Hematopoietic multipotent progenitor cell treated with erythropoietin and hydrocortisone succinate and interleukin-3 and kit ligand, for 17 days (in vitro differentiated cells): ENCODE measurements at regions not wholly inside any gene's neighbourhood (a gene's known extent, or its start where the extent isn't known, plus 50 kb on each side); places are given as distances from the start of the nearest gene placed in this dataset.
"Not testable (repeated sequence)": the region's sequence is repeated elsewhere in the genome, so short reads cannot be mapped to it uniquely, and the experiment has no call there.

Source experiments
- DNase-seq: peaks from one replicate; pipeline ENCODE4 v3.0.0-alpha.2; 2015; ENCODE audit warnings: low spot score

DNA sequence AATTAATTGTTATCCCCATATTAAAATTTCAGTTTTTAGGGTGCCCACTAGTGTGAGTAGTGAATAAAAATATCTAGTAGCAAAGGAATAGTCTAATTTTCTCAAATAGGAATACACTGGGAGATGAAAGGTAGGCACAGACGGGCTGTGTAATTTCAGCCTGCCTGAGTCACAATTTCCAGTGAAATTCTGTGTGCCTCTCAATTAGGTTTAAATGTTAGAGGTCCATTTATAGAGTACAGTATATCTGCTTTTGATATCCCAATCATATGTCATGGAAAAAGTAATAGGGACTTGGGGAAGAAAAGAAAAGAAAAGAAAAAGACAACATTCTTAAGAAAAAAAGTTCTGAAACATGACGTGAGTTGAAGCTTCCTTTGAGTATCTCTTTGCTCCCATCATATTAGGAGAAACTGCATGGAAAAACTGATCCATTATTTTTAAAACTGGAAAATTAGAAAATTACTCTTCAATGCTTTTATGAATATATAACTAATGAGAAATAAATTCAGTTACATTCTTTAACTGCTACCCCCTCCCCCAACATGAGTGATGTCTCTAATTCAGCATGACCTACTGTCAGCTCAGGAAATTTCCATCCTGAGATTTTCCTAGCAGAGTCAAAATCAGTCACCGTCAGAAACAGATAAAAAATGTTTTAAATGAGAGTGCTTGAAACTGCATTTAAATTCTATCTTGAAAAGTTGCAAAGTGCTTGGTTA, 473.8 kb upstream of the HSF2 start:
- no peak for DNase-seq

- DNase-seq: no peak
These were observed 470.2 kb upstream of the HSF2 start for GRCh38 chr6:121929301-121929700.

DNA sequence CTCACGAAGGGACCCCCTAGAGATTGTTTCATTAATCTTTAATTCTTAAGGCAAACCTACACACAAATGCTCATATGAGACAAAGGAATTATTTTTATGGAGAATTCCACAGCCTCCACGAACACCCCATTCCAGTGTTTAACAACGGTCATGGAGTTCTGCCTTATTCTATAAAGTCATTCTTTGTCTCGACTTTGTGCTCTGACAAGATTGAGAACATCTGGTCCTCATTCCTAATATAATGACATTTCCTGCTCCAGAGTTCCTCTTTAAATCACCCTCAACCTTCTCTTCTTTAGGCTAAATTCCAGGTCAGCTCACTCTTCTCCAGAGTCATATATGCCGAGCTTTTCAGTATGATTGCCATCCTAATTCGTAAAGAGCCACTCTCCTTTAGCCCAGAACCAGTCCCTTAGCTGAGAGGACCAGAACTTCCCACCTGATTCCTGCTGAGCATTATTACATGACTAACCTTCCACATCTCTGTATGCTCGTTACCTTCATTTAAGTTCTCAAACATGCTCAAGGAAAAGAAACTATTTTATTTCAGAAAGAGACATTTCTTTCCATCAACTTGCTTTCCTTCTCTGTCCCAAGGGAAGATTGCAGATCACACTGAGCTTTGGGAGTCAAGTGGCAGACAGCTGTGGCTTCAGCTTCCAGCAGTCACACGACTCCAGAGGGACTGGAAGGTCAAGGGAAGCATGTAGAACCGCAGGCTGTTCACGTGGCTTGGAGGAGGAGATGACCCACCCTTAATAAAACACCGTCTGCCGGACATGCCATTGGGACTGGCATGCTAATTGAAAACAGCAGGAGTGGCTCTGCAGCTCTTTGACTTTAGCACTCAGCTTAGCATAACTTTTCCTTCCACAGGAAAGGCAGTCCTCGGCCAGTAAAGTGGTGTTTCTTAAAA, 467.1 kb upstream of the HSF2 start:
- DNase-seq: no peak

- no peak for DNase-seq
These were observed 465.0 kb upstream of the HSF2 start for GRCh38 chr6:121934451-121934850.

- DNase-seq: no peak
These were observed 458.7 kb upstream of the HSF2 start for GRCh38 chr6:121940728-121941127.

GRCh38 chr6:121944354-121944753, 455.1 kb upstream of the HSF2 start:
- no peak for DNase-seq

DNA sequence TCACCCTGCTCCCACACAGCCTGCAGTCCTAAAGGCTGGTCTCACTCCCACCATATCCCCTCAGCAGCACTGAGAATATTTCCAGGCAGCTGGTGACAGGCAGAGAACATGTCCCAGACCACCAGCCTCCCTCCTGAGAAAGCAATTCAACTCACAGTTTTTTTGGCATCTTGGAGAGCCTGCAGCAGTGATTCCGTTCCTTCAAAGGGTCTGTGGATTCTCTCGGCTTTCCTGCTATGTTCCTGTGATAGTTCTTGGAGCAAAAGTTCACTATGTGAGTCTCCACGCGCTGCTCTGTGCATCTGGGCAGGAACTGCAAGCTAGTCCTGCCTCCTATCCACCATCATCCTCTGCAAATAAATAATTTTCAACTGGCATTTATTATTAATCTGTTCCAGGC, 448.3 kb upstream of the HSF2 start:
- no peak for DNase-seq

- DNase-seq: no peak
These were observed 447.5 kb upstream of the HSF2 start for GRCh38 chr6:121951918-121952379.

DNA sequence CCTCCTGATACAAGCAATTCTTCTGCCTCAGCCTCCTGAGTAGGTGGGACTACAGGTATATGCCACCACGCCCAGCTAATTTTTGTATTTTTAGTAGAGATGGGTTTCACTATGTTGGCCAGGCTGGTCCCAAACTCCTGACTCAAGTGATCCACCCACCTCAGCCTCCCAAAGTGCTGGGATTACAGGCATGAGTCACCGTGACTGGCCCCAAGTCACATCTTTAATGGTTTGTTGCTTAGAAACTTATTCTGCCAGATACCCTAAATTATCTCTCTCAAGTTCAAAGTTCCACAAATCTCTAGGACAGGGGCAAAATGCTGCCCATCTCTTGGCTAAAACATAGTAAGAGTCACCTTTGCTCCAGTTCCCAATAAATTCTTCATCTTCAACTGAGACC, 444.1 kb upstream of the HSF2 start:
- not testable (repeated sequence) for DNase-seq

DNA sequence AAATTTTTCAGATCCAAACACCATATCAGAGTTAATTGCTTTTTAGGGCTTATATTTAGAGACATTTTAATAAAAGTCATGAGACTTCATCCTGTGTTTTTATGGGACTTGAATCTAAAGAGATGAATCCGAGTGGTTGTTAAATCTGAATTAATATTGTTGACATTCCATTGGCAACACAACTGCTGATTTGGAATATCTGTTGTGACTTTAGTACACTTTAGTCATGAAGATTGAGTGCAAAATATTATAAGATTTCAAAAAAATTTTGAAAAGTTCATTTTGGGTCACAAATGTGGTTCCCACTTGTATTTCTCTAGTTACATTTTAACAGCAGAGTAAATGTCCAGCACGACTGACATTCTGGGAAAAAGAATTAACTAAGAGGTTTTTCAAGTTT, 442.7 kb upstream of the HSF2 start:
- DNase-seq: no peak

GRCh38 chr6:121959501-121959900, 440.0 kb upstream of the HSF2 start:
- DNase-seq: no peak

DNA sequence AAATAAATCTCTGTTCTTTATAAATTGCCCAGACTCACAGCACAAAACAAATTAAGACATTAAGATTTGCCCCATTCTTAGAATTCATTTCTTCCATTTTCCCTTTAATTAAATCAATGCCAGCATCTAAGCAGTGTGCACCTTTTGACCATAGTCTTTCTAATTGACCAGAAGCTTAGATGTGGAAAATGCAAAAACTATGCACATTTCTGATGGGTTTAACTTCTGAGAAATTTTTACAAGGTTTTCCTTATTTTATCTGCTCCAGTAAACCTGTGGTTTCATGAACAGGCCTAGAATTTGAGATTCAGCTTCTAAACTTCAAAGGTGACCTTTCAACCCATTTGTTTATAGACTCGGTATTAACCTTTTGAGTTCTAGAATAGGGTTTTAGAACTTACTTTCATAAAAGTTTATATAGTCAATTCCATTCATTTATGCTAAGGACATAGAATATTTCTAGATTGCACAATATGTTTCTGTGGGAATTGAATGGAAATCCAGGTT, 437.8 kb upstream of the HSF2 start:
- DNase-seq: no peak

- no peak for DNase-seq
These were observed 435.6 kb upstream of the HSF2 start for GRCh38 chr6:121963826-121964225.

GRCh38 chr6:121965739-121966138, 433.7 kb upstream of the HSF2 start:
- DNase-seq: no peak

DNA sequence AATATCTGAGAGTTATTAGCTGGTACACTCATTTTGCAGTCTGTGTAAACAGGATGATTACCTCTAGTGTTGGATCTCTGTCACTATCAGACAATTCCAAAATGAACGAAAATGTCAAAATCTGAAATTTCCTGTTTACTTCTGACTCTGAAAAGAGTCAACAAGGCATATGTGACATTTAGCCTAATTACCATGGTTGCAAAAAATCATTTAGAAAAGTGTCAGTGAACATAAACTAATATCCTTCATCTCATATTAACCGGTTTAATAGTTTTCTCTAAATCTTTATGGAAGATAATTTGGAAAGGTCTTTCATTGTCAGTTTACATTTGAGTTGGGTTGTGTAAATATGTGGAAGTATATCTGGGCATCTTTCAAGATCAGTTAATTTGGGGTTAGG, 431.8 kb upstream of the HSF2 start:
- no peak for DNase-seq

- DNase-seq: no peak
These were observed 427.5 kb upstream of the HSF2 start for GRCh38 chr6:121971931-121972335.

- DNase-seq: no peak
These were observed 414.5 kb upstream of the HSF2 start for GRCh38 chr6:121984956-121985355.

DNA sequence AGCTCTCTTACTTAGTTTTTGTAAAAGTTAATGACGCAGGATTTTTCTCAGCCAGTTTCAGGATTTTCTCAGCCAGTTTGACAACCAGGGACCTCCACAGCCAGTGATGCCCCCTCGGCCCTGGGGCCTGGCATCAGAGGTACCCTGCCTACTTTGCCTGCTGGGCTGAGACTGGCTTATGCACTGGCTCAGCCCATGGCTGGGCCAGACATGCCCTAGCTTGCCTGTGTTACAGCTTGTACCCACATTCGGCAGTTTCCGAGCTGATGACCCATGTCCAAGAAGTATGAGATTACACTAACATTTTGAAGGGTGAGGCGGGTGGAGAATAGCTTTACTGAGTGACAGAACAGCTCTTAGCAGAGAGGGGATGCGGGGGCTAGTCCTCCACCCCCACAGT, 406.1 kb upstream of the HSF2 start:
- no peak for DNase-seq

DNA sequence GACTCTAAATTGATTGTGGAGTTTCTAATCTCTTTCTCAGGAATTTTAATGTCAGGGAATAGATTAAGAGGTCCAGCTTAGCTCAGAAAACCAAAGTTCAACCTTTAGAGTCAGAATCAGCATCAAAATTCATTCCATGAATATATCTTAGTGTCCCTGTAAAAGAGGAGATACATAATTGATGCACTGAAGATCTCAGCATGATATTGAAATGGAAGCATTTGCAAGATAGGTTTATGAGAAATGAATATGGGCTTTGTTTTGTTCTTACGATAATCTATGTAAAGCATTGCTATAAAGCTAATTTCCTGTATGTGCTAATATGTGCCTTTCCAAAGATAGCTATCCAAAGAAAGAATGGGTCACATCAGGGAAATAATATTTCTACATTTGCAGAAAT, 404.5 kb upstream of the HSF2 start:
- DNase-seq: no peak

DNA sequence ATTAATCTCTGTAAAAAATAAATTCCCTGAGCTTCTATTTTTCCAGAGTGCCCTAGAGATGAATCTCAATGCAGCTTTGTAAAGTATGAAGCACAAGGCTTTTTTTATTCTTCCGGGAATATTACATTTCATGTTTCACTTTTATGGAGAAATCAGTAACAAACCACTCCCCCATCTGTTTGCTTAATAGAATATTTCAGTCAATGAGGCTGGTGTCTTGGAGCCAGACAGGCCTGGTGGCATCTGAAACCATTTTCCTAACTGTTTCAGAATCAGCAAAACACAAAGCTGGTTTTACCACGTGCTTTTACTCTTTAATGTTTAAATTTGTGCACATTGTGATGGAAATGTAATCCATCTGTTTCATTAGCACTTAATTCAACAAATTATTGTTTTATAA, 400.8 kb upstream of the HSF2 start:
- DNase-seq: no peak

- DNase-seq: no peak
These were observed 399.9 kb upstream of the HSF2 start for GRCh38 chr6:121999456-122000065.

DNA sequence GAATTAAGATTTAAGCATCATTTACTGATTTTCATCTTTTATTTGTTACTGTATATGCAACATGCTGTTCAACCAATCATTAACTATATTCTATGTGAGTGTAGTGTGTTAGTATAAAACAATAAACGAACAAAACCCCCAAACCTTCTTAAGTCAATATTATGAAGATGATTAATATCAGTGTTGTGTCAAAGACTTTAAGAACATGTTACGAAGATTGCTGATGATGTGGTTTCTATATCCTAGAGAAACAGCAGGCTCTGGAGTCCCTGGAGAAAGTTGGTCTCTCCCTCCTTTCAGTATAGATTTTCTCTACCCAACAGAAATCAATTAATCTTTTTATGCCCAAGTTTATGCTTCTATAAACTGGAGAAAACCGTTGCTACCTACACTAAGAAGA, 393.8 kb upstream of the HSF2 start:
- DNase-seq: no peak

- no peak for DNase-seq
These were observed 392.1 kb upstream of the HSF2 start for GRCh38 chr6:122007339-122007738.
